GM12865 (cell line): ENCODE measurements at regions not wholly inside any gene's neighbourhood (a gene's known extent, or its start where the extent isn't known, plus 50 kb on each side); places are given as distances from the start of the nearest gene placed in this dataset.

Source experiments
- DNase-seq: peaks from one replicate; pipeline ENCODE4 v3.0.0; 2010; ENCODE audit warnings: low read depth
- H3K4me3 ChIP-seq: 2 replicates; pipeline ENCODE4 v1.5.1; 2011; ENCODE audit warnings: mild to moderate bottlenecking, low read depth, low read length, control low read depth
- TF ChIP-seq, protein P1 (sequence below): IDR thresholded peaks from 2 replicates; pipeline ENCODE4 v1.5.1; 2011; ENCODE audit warnings: low read length, control low read depth, low read depth, inconsistent platforms; ENCODE audit not compliant: insufficient read depth; ENCODE audit errors: missing control alignments

DNA sequence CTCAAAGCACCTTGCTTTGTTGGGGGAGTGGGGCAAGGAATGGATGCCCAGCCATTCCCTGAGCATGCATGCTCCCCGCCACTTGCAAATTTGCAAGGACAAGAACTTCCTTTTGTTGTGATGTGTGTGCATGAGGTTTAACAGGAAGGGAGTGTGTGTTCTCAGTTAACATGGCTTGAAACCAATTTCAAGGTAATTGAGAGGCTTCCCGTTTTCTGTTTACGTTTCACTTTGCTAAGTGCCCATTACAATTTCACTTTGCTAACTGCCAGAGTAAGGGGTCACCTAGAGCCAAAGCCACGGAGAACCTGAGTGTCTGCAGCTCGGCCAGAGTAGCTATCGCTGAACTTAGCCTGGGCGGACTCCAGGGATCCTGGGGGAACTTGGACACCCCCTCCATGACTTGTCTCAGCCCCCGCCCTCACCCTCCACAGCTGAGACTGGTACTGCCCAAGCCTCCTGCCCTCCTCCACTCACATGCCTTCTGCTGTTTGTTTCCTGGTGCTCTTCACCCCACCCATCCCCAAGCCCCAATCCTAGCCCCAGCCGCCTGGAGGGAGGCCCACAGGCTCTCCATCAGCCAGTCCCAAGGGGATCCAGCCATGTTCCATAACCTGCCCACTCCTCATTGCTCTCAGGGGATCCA, 53.6 kb upstream of the LAPTM4A start:
- TF ChIP-seq, protein P1, sequence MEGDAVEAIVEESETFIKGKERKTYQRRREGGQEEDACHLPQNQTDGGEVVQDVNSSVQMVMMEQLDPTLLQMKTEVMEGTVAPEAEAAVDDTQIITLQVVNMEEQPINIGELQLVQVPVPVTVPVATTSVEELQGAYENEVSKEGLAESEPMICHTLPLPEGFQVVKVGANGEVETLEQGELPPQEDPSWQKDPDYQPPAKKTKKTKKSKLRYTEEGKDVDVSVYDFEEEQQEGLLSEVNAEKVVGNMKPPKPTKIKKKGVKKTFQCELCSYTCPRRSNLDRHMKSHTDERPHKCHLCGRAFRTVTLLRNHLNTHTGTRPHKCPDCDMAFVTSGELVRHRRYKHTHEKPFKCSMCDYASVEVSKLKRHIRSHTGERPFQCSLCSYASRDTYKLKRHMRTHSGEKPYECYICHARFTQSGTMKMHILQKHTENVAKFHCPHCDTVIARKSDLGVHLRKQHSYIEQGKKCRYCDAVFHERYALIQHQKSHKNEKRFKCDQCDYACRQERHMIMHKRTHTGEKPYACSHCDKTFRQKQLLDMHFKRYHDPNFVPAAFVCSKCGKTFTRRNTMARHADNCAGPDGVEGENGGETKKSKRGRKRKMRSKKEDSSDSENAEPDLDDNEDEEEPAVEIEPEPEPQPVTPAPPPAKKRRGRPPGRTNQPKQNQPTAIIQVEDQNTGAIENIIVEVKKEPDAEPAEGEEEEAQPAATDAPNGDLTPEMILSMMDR = no peak
- H3K4me3 ChIP-seq = no peak overlapping the region
- no peak for DNase-seq

DNA sequence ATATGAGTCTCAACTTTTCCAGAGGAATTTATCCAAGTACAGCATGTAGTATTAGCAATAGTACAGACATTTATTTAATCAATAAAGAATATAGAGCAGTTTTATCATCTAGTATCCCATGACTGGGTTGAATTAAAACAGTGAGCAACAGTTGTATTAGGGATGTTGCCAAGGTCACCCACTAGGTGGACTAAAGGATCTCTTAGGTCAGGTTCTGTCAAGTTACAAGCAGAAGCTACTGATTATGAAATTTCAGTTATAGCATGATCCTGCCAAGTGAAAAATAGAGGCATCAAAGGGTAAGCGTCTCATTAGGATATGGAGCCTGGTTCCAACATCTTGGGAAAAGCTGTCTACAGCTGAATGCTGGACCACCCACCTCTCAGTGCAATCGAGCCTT, 52.1 kb upstream of the LAPTM4A start:
- DNase-seq = peak; percentile 33
- TF ChIP-seq, protein P1 = peak; percentile 21
- no peak overlapping the region for H3K4me3 ChIP-seq
